Heart left ventricle (tissue), 16 donors: ENCODE measurements at regions not wholly inside any gene's neighbourhood (a gene's known extent, or its start where the extent isn't known, plus 50 kb on each side); places are given as distances from the start of the nearest gene placed in this dataset.
A peak's percentile ranks its signal among the peaks of the same experiment; 100 is the strongest.

Experiments
- ATAC-seq, 4 donors: fragments of 200-7000 bp; cut with Tn5 transposase; one replicate each; pipeline ENCODE4 v1.9.1; 2020 to 2022; ENCODE audit warnings: moderate library complexity in 4 of 4, mild to moderate bottlenecking in 3 of 4, moderate number of reproducible peaks in 1 of 4
- DNase-seq, 5 donors: peaks; one replicate each; pipeline ENCODE4 v3.0.0-alpha.2; 2020
- H3K27ac ChIP-seq, 12 donors: fragments of 200-600 bp; sonication (generic) in 4 of 12; one replicate each; pipeline versions ENCODE4 v1.5.0 to v1.8.0; 2016 to 2022; ENCODE audit warnings: mild to moderate bottlenecking in 2 of 12
- H3K27me3 ChIP-seq, 9 donors: fragments of 200-600 bp; sonication (generic) in 2 of 9; one replicate each; pipeline versions ENCODE4 v1.5.1 to v1.8.0; 2016 to 2022; ENCODE audit warnings: mild to moderate bottlenecking in 3 of 9
- H3K36me3 ChIP-seq, 9 donors: fragments of 200-600 bp; sonication (generic) in 2 of 9; one replicate each; pipeline versions ENCODE4 v1.5.0 to v1.8.0; 2018 to 2022; ENCODE audit warnings: mild to moderate bottlenecking in 2 of 9
- H3K4me1 ChIP-seq, 12 donors: fragments of 200-600 bp; sonication (generic) in 4 of 12; one replicate each; pipeline versions ENCODE4 v1.5.0 to v1.8.0; 2016 to 2022; ENCODE audit warnings: mild to moderate bottlenecking in 3 of 12
- H3K4me3 ChIP-seq, 12 donors: fragments of 200-600 bp; sonication (generic) in 4 of 12; one replicate each; pipeline versions ENCODE4 v1.5.0 to v1.8.0; 2017 to 2022; ENCODE audit warnings: mild to moderate bottlenecking in 9 of 12, moderate library complexity in 4 of 12
- H3K9me3 ChIP-seq, 12 donors: fragments of 200-600 bp; sonication (generic) in 4 of 12; one replicate each; pipeline versions ENCODE4 v1.5.0 to v1.8.0; 2016 to 2022; ENCODE audit warnings: mild to moderate bottlenecking in 1 of 12
- POLR2A ChIP-seq, 2 donors: fragments of 450-650 bp; IDR thresholded peaks; one replicate each; pipeline ENCODE4 v1.6.1; 2017; ENCODE audit warnings: antibody characterized with exemption in 2 of 2, mild to moderate bottlenecking in 2 of 2, moderate library complexity in 2 of 2
- WGBS, 4 donors: extraction: QIAGEN DNeasy Blood & Tissue Kit in 2 of 4; methylation state at CpG; one replicate each; pipeline versions ENCODE4 v1.1.5 to v1.1.7; 2013 to 2018; 5-methylcytosine and 5-hydroxymethylcytosine counted together
- intact Hi-C, 10 donors: fragments of 100-400 bp; cut with DNase I; formaldehyde crosslinking; loops; one replicate each; pipeline versions ENCODE4 v1.11.1 to v1.14.2; 2022
- TF ChIP-seq, protein P1 (sequence below), 12 donors: fragments of 200-600 bp; sonication (generic) in 4 of 12; IDR thresholded peaks; one replicate each; pipeline versions ENCODE4 v1.5.0 to v1.8.0; 2018 to 2022; ENCODE audit warnings: antibody characterized with exemption in 12 of 12, mild to moderate bottlenecking in 5 of 12
- donor health status: ischemic (EF 13 %, LVEDD 7.1; RV severe dilation, severe dysfunction).
- donor health status: healthy with polysubstance abuse.
- donor health status: DM: no; HTN: yes; CAD: no.
- donor health status: DM: no; HTN: no; CAD: no.
- donor health status: ischemic (EF 25% LVEDD 6.9; RV normal size, moderate dysfunction).
- donor health status: ischemic (EF 25% LVEDD 5.7; RV mildly dilated, moderate dysfunction).
- donor health status: healthy.
- donor health status: DM: yes; HTN: yes; CAD: no.
- donor health status: ischemic (EF 35%, LVEDD 5.7; RV mildly dilated, moderate dysfunction).
- donor health status: nonischemic (EF 11% LVEDD 7.7; RV severe dilation, severe dysfunction).
- donor health status: DM: yes; HTN: yes; CAD: no.
- donor health status: PGD.
- donor health status: ischemic (EF 29% LVEDD 5.4; RV normal size, mild dysfunction).
- donor health status: nonischemic (EF 23%, LVEDD 6.1; RV moderate dilation, normal function).

DNA sequence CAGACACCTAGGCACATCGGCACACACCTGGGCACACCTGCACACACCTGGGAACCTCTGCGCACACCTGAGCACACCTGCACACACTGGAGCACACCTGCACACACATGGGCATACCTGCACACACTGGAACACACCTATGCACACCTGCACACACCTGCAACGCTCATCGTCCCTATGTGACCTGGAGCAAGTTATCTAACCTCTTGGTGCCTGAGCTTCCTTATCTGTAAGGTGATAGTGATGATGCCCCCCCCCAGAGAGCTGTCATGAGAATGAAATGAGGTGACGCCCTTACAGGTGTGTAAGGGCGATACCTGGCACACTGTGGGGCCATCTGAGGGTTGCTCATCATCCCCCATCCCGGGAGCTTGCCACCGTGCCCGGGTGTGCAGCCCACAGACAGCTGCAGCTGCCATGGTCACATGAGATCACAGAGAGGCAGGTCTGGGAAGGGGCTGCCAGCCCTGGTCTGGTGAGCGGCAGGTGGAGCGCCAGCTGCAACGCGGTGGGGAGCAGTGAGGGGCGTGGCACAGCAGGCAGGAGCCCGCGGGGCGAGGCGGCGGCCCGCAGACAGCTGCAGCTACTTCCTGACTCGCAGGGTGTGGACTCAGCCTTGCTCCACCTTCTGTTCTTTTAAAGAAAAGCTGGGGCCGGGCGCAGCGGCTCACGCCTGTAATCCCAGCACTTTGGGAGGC lies 59.9 kb upstream of the FBRSL1 start:
- Histone ChIP-seq H3K27ac (no peak overlapping the region), H3K27me3 (peaks cover 4 to 79% (median 25%) of the 10 kb centered on the region in 9 donors), H3K4me1 (peaks cover 0 to 24% (median 6%) of the 10 kb centered on the region in 12 donors), H3K9me3 (no peaks in the 10 kb centered on the region), H3K36me3 (no peaks in the 10 kb centered on the region), H3K4me3 (peak overlapping the region in 1 of 12 donors; percentile 17)
- TF ChIP-seq POLR2A (IDR thresholded peaks at IDR 0.05): no peak
- TF ChIP-seq, protein P1, sequence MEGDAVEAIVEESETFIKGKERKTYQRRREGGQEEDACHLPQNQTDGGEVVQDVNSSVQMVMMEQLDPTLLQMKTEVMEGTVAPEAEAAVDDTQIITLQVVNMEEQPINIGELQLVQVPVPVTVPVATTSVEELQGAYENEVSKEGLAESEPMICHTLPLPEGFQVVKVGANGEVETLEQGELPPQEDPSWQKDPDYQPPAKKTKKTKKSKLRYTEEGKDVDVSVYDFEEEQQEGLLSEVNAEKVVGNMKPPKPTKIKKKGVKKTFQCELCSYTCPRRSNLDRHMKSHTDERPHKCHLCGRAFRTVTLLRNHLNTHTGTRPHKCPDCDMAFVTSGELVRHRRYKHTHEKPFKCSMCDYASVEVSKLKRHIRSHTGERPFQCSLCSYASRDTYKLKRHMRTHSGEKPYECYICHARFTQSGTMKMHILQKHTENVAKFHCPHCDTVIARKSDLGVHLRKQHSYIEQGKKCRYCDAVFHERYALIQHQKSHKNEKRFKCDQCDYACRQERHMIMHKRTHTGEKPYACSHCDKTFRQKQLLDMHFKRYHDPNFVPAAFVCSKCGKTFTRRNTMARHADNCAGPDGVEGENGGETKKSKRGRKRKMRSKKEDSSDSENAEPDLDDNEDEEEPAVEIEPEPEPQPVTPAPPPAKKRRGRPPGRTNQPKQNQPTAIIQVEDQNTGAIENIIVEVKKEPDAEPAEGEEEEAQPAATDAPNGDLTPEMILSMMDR (IDR thresholded peaks at IDR 0.05): no peak
- peak in 3 of 4 donors; percentile 47 to 49 (median 48) for ATAC-seq
- no peak for DNase-seq
- WGBS, 4 donors: 7 to 43% (median 18%) methylated on average over 7 to 25 of the region's 25 CpGs
- intact Hi-C loops: loop anchor here in 1 of 10 donors (10.0 kb wide), 1 partner anchor 95 kb away; no protein-coding TSS in a partner anchor

DNA sequence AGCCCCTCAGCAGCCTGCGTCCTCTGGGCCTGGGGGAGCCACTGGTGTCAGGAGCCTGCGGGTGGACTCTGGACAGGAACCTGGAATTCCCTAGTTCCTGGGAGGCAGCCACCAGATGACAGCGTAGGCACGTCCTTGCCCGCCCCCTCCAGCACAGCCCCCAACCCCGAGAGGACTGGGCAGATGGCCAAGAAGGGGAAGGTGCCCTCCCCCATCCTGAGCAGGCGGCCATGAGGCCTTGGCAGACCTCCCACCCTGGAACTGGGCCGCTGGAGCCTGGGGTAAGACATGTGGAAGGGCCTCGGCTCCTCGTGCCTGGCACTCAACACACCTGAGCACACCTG lies 60.4 kb upstream of the FBRSL1 start:
- Histone ChIP-seq H3K27me3 (peaks cover 4 to 84% (median 29%) of the 10 kb centered on the region in 9 donors), H3K4me3 (no peak overlapping the region), H3K27ac (no peak overlapping the region), H3K9me3 (no peaks in the 10 kb centered on the region), H3K36me3 (no peaks in the 10 kb centered on the region), H3K4me1 (peaks cover 0 to 24% (median 6%) of the 10 kb centered on the region in 12 donors)
- DNase-seq: no peak
- TF ChIP-seq, protein P1 (IDR thresholded peaks at IDR 0.05): no peak
- TF ChIP-seq POLR2A (IDR thresholded peaks at IDR 0.05): no peak
- intact Hi-C loops: loop anchor here in 1 of 10 donors (10.0 kb wide), 1 partner anchor 95 kb away; no protein-coding TSS in a partner anchor
- ATAC-seq: no peak
- WGBS, 4 donors: 3 to 17% (median 7%) methylated on average over 7 to 10 of the region's 10 CpGs

DNA sequence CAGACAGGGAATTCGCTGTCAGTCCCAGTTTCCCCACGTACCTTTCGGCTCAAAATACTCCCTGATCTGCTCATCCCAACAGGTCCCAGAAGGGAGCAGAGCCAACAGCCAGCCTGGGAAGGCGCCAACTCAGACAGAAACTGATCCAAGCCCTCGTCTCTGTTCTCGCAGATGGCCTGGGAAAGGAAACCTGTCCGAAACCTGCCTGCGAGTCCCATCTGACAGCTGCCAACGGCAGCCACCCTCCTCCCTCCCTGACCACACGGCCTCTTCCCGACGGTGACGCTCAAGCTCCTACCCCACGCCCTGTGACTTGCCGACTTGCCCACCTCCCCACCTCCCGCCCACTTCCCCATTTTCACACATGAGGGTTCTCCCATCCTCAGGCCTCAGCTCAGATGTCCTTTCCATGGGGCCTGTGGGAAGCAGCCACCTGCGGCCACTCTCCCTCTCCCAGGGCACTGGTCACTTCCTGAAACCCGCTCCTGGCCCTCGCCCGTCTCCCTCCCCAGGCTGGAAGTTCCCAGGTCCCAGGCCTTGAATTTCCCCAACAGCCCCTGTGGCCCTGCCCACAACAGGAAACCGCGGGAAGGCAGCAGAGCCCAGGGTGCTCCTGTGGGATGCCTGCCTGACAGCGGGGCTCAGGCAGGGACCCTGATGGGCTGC lies 60.9 kb upstream of the FBRSL1 start:
- Histone ChIP-seq H3K4me3 (no peak overlapping the region), H3K27me3 (peaks cover 8 to 88% (median 29%) of the 10 kb centered on the region in 9 donors), H3K4me1 (peaks cover 0 to 24% (median 6%) of the 10 kb centered on the region in 12 donors), H3K9me3 (no peaks in the 10 kb centered on the region), H3K36me3 (no peaks in the 10 kb centered on the region), H3K27ac (no peak overlapping the region)
- DNase-seq: no peak
- ATAC-seq: peak in 1 of 4 donors; percentile 25
- WGBS, 4 donors: 18 to 29% (median 25%) methylated on average over 22 to 23 of the region's 23 CpGs
- TF ChIP-seq, protein P1 (IDR thresholded peaks at IDR 0.05): no peak
- no peak for TF ChIP-seq POLR2A (IDR thresholded peaks at IDR 0.05)
- intact Hi-C loops: loop anchor here in 1 of 10 donors (10.0 kb wide), 1 partner anchor 96 kb away; no protein-coding TSS in a partner anchor
